A673 (cell line): ENCODE measurements at regions not wholly inside any gene's neighbourhood (a gene's known extent, or its start where the extent isn't known, plus 50 kb on each side); places are given as distances from the start of the nearest gene placed in this dataset.
"Not testable (repeated sequence)": the region's sequence is repeated elsewhere in the genome, so short reads cannot be mapped to it uniquely, and the experiment has no call there.

ENCODE experiments used
- BruUV-seq: library from RNA; stranded (reverse); fragments of 400-500 nt; replicated peaks from 2 replicates; lab custom pipeline; 2021; lab: Mats Ljungman, UMichigan
- CTCF ChIA-PET: fragments of 300-600 bp; sonication (Branson Sonifier 250); formaldehyde crosslinking; loops from one replicate; lab custom pipeline; 2022; ENCODE audit warnings: antibody characterized with exemption; lab: Charles Lee
- POLR2A ChIA-PET: fragments of 300-600 bp; sonication (Branson Sonifier 250); formaldehyde crosslinking; loops from one replicate; lab custom pipeline; 2022; ENCODE audit warnings: antibody characterized with exemption; ENCODE audit not compliant: low non-redundant PET; lab: Charles Lee
- DNase-seq: peaks from one replicate; pipeline ENCODE4 v3.0.0-alpha.2; 2015; ENCODE audit warnings: low spot score
- H3K27ac ChIP-seq: fragments of 200-600 bp; sonication (generic); 2 replicates; pipeline ENCODE4 v1.5.1; 2016; ENCODE audit warnings: mixed run types, low read depth, mild to moderate bottlenecking, mixed read lengths, antibody characterized with exemption, low read length; ENCODE audit not compliant: poor library complexity, severe bottlenecking
- H3K27me3 ChIP-seq: fragments of 200-600 bp; sonication (generic); replicated peaks from 2 replicates; pipeline ENCODE4 v1.6.1; 2017; ENCODE audit warnings: mixed run types, low read depth, mild to moderate bottlenecking, mixed read lengths, antibody characterized with exemption, low read length; ENCODE audit not compliant: insufficient read depth, poor library complexity
- H3K36me3 ChIP-seq: fragments of 200-600 bp; sonication (generic); 2 replicates; pipeline ENCODE4 v1.6.1; 2016; ENCODE audit warnings: mixed run types, mild to moderate bottlenecking, mixed read lengths, antibody characterized with exemption, low read length; ENCODE audit not compliant: insufficient read depth, poor library complexity, severe bottlenecking
- H3K4me1 ChIP-seq: fragments of 200-600 bp; sonication (generic); 2 replicates; pipeline ENCODE4 v1.6.1; 2017; ENCODE audit warnings: mixed run types, mild to moderate bottlenecking, mixed read lengths, antibody characterized with exemption, low read length; ENCODE audit not compliant: insufficient read depth, poor library complexity, severe bottlenecking
- H3K4me3 ChIP-seq: fragments of 200-600 bp; sonication (generic); 2 replicates; pipeline ENCODE4 v1.5.1; 2016; ENCODE audit warnings: low read depth, mixed run types, mild to moderate bottlenecking, mixed read lengths, low read length; ENCODE audit not compliant: poor library complexity, severe bottlenecking
- H3K9me3 ChIP-seq: fragments of 200-600 bp; sonication (generic); 2 replicates; pipeline ENCODE4 v1.6.1; 2016; ENCODE audit warnings: mixed run types, low read depth, mild to moderate bottlenecking, mixed read lengths, antibody characterized with exemption, low read length; ENCODE audit not compliant: poor library complexity, severe bottlenecking
- CTCF ChIP-seq: fragments of 300-800, 200-600 bp; sonication (generic); conservative IDR thresholded peaks from 2 replicates; pipeline ENCODE4 v1.5.1; 2017; ENCODE audit warnings: low read depth, mild to moderate bottlenecking, antibody characterized with exemption, low read length, moderate library complexity, mixed read lengths
- EZH2 ChIP-seq: fragments of 200-600 bp; sonication (generic); IDR thresholded peaks from 2 replicates; pipeline ENCODE4 v1.6.1; 2017; ENCODE audit warnings: borderline replicate concordance, low read depth, mild to moderate bottlenecking, mixed read lengths, antibody characterized with exemption, low read length; ENCODE audit not compliant: poor library complexity, severe bottlenecking
- intact Hi-C: fragments of 100-400 bp; cut with micrococcal nuclease; formaldehyde crosslinking; loops from one replicate; pipeline ENCODE4 v1.10.0; 2022; ENCODE audit not compliant: unreplicated experiment

- ChIA-PET CTCF (interaction anchor here (0.6 kb wide), 1 partner anchor 11 kb away, joined by 3 read pairs; no protein-coding TSS in a partner anchor), POLR2A (no interaction called here)
- H3K4me3 ChIP-seq = no peak overlapping the region
- no peaks in the 10 kb centered on the region for H3K36me3 ChIP-seq
- no peak overlapping the region for H3K27ac ChIP-seq
- TF ChIP-seq CTCF = no peak
- no peak for TF ChIP-seq EZH2
- intact Hi-C loops = no loop called here
- no TSS peak for BruUV-seq
- no peaks in the 10 kb centered on the region for H3K27me3 ChIP-seq
- H3K9me3 ChIP-seq = no peaks in the 10 kb centered on the region
- no peaks in the 10 kb centered on the region for H3K4me1 ChIP-seq
- DNase-seq = no peak
These were observed 219.8 kb upstream of the DUSP10 start for GRCh38 chr1:221961532-221962292.

GRCh38 chr1:221958161-221958562 lies 216.3 kb upstream of the DUSP10 start:
- H3K4me1 ChIP-seq, H3K9me3 ChIP-seq, H3K27ac ChIP-seq, BruUV-seq, intact Hi-C loops, H3K36me3 ChIP-seq, H3K27me3 ChIP-seq, DNase-seq, POLR2A ChIA-PET, H3K4me3 ChIP-seq, CTCF ChIA-PET: not testable (repeated sequence)

- not testable (repeated sequence) for H3K27ac ChIP-seq, BruUV-seq
These were observed 215.5 kb upstream of the DUSP10 start for GRCh38 chr1:221957350-221957749.

GRCh38 chr1:221949996-221950395 lies 208.1 kb upstream of the DUSP10 start:
- BruUV-seq = no TSS peak
- Histone ChIP-seq H3K36me3 (no peaks in the 10 kb centered on the region), H3K27me3 (no peaks in the 10 kb centered on the region), H3K4me1 (no peaks in the 10 kb centered on the region), H3K27ac (no peak overlapping the region), H3K4me3 (no peak overlapping the region), H3K9me3 (no peaks in the 10 kb centered on the region)
- TF ChIP-seq CTCF (no peak), EZH2 (no peak)
- intact Hi-C loops = no loop called here
- ChIA-PET POLR2A (no interaction called here), CTCF (no interaction called here)
- DNase-seq = no peak

More at GRCh38 chr1:221957350-221957749, 215.5 kb upstream of the DUSP10 start:
- H3K4me3 ChIP-seq, H3K36me3 ChIP-seq, H3K9me3 ChIP-seq, intact Hi-C loops, POLR2A ChIA-PET, H3K27me3 ChIP-seq, H3K4me1 ChIP-seq, DNase-seq, CTCF ChIA-PET: not testable (repeated sequence)
